IPS-NIHi7 (cell line): ENCODE measurements at regions not wholly inside any gene's neighbourhood (a gene's known extent, or its start where the extent isn't known, plus 50 kb on each side); places are given as distances from the start of the nearest gene placed in this dataset.
"Not testable (repeated sequence)": the region's sequence is repeated elsewhere in the genome, so short reads cannot be mapped to it uniquely, and the experiment has no call there.

Experiments used
- DNase-seq: peaks from one replicate; pipeline ENCODE4 v3.0.0; 2012; ENCODE audit warnings: mixed read lengths; ENCODE audit errors: extremely low spot score

DNA sequence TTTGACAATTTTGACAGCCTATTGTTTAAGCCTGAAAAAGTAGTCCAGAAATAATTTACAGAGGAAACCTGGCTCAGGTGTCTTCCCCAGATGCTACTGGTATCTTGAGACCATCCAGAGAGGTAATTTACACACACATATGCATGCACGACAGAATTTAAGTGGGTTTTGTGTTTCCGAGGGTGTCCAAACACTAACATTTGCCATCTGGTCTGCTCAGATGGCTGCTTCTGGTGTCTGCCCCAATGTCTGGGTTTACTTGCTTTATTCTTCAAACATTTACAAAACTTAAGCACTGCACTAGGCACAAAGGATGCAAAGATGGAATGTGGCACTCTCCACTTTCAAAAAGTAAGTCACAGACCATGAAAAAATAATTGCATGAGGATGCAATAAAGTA is 226.6 kb upstream of the EGLN3 start:
- no peak for DNase-seq

DNA sequence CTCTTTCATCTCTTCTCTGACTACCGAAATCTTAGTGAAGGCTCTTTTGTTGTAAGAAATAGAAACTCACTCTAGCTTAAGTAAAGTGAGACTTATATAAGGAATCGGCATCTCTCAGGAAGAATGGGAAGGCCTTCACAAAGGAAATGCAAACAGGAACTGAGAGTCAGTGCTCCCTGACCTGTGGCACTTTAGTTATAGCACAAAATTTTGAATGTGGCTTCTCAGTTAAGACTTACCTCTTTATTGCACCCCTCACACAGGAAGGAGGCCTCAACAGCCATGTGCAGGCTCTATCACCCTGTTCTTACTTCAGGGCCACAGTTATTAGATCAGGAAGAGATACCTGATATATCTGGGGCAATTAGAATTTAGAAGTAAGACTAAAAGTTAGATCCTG is 224.7 kb upstream of the EGLN3 start:
- DNase-seq, result no peak

DNA sequence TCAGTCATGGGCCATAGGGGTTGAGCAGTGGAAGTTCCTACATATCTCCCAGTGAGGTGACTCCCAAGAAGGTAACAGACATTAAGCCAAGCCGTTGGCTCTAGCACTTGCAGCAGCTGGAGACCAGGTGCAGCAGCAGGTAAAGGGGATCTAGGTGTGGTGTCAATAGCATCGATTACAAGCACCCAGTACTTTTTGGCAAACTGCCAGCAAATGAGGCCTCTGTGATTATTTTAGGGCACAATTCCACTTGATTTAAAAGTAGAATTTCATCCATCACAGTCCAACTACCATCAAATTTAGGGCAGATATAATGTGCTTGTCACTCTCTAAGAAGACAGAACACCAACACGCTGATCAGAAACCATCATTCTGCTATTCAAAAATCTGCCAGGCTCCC is 224.1 kb upstream of the EGLN3 start:
- no peak for DNase-seq

GRCh38 chr14:34173916-34174315 is 223.0 kb upstream of the EGLN3 start:
- no peak for DNase-seq

GRCh38 chr14:34172550-34173368 is 221.9 kb upstream of the EGLN3 start:
- no peak for DNase-seq

GRCh38 chr14:34172173-34172451 is 221.2 kb upstream of the EGLN3 start:
- DNase-seq, result no peak

GRCh38 chr14:34171431-34172172 is 220.7 kb upstream of the EGLN3 start:
- no peak for DNase-seq

DNA sequence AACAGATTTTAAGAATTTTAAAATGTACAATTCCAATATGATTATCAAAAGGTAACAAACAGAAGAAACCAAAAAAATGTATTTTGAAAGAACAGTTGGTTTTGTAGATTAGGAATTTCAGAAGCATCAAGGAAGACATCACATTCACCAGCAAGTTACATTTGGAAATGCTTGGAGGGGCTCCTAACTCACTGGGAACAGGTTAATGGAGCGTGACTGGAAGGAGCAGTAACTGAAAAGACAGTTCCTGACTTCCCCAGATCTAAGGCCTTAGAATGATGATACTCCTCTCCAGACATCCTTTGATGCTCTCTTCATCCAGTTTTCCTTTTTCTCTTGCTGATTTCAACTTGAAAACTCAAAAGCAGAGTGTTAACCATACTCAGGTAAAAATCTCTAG is 220.0 kb upstream of the EGLN3 start:
- DNase-seq, result no peak

- DNase-seq, result no peak
These were observed 218.7 kb upstream of the EGLN3 start for GRCh38 chr14:34169561-34169960.

- no peak for DNase-seq
These were observed 217.8 kb upstream of the EGLN3 start for GRCh38 chr14:34168656-34169055.

GRCh38 chr14:34165847-34166350 is 215.0 kb upstream of the EGLN3 start:
- no peak for DNase-seq

GRCh38 chr14:34164162-34164864 is 213.4 kb upstream of the EGLN3 start:
- DNase-seq, result no peak

GRCh38 chr14:34161351-34162082 is 210.6 kb upstream of the EGLN3 start:
- no peak for DNase-seq

- no peak for DNase-seq
These were observed 209.7 kb upstream of the EGLN3 start for GRCh38 chr14:34160619-34161018.

- DNase-seq, result no peak
These were observed 206.8 kb upstream of the EGLN3 start for GRCh38 chr14:34157651-34158050.

- DNase-seq, result no peak
These were observed 196.6 kb upstream of the EGLN3 start for GRCh38 chr14:34147461-34147860.

- DNase-seq, result not testable (repeated sequence)
These were observed 189.3 kb upstream of the EGLN3 start for GRCh38 chr14:34140127-34140526.

- not testable (repeated sequence) for DNase-seq
These were observed 188.6 kb upstream of the EGLN3 start for GRCh38 chr14:34139160-34140121.

DNA sequence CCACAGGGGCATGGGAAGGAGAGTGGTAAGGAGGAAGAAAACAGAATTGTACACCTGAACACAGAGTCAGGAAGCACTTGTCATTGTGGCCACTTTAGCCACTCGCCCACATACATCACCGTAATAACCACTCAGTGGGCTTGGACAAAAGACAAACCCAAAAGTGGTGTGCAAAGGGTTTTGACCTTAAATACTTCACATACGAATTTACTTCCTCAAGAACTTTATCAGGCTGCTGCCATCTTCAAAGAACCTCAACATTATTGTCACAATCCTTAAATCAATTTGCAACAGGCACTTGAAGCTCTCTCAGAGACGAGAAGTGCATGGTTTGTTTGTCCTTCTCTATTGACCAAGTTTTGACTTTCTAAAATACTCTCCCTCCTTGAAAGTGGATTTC is 187.3 kb upstream of the EGLN3 start:
- DNase-seq, result no peak

GRCh38 chr14:34137001-34137745 is 186.3 kb upstream of the EGLN3 start:
- DNase-seq, result no peak
